HG03354 (cell line): ENCODE measurements at regions not wholly inside any gene's neighbourhood (a gene's known extent, or its start where the extent isn't known, plus 50 kb on each side); places are given as distances from the start of the nearest gene placed in this dataset.

Source experiments
- ATAC-seq: cut with Tn5 transposase; IDR thresholded peaks from one replicate; pipeline ENCODE4 v1.9.1; 2021; ENCODE audit warnings: mild to moderate bottlenecking; ENCODE audit not compliant: unreplicated experiment, poor library complexity, severe bottlenecking

DNA sequence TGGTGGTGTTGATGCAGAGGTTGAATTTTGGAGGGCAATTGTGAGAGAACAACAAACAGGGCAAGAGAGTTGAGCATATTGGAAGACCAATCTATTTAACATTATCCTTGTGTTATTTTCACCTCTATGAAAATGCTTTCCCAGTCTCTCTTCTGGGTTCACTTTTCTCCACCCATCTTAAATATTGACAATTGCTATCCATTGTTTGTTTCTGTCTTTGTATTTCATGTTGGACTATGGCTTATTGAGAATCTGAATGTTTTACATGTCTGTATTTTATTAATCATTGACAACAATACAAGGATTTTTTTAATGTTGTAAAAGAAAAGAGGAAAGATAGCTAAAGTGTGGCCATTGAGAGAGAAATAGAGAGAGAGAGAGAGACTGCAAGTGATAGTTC, 1121.5 kb downstream of the BRINP3 start:
- no peak for ATAC-seq

DNA sequence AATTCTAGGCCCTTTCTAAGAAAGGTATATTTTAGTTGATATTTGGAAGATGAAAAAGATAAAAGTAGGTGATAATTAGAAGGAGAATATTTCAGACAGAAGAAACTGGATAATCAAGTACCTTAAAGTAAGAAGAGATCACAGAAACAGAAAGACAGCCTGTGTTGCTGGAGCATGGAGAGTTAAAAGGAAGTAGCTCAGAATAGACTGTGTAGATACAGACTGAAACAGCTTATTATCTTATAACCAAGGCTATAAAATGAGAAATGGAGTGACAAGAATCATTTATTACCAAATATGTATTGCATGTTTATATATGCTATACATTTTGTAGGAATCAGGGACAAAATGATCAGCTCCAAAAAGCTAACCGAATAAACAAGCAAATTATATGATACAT, 1120.3 kb downstream of the BRINP3 start:
- ATAC-seq = no peak

DNA sequence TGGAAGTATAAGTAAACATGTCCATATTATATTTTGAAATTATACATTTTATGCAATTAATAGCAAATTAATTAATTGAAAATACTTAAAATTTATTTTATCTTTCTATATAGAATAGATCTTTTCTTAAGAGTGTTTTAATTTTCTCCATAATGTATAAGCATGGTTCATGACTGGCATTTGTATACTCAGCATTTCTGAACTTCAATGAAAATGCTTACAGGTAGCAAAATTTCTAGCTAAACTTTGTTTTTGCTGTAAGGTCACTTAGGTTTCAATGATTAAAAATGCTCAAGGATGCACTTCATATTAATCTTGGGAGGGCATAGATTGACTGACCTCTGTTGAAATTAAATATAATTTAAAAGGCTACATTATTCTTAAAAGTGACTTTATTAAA, 1108.1 kb downstream of the BRINP3 start:
- ATAC-seq = no peak

DNA sequence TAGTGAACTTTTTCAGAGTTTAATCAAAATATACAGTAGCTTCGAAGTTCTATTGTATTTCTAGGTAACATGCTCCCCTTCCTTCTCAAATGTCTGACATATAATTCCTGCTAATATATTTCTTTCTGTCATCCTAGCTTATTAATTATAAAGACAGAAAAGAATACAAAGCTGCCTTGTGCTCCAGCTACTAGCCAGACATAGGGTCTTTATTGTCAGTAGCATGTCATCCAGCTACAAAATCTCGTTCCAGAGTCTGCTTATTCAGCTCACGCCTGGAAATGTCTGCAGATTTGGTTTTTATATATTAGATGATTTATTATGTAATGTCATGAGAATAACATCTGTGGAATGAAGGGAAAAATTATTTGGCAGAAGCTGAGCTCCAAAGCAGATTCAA, 1102.8 kb downstream of the BRINP3 start:
- no peak for ATAC-seq

DNA sequence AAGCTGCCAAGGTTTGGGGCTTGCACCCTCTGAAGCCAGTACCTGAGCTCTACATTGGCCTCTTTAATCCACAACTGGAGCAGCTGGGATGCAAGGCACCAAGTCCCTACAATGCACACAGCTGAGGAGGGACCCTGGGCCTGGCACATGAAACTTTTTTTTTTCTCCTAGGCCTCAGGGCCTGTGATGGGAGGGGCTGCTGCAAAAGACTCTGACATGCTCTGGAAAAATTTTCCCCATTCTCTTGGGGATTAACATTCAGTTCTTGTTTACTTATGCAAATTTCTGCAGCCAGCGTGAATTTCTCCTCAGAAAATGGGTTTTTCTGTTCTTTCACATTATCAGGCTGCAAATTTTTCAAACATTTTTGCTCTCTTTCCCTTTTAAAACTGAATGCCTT, 1072.2 kb downstream of the BRINP3 start:
- ATAC-seq = no peak

DNA sequence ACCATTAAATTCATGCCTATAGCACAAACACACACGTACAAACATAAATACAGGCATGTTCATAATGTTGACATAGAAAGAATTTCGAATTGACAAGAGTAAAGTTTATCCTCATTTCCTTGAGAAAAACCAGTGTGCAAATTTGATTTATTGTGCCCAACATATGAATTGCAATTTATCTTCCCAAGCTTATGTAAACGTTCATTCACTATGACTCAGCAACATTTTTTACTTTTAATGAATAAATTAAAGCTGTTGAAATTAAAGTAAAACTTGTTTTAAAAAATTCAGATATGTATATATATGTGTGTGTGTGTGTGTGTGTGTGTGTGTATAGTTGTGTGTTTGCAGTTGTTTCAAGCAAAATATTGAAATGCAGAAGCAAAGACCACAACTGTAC, 1067.9 kb downstream of the BRINP3 start:
- ATAC-seq = no peak

DNA sequence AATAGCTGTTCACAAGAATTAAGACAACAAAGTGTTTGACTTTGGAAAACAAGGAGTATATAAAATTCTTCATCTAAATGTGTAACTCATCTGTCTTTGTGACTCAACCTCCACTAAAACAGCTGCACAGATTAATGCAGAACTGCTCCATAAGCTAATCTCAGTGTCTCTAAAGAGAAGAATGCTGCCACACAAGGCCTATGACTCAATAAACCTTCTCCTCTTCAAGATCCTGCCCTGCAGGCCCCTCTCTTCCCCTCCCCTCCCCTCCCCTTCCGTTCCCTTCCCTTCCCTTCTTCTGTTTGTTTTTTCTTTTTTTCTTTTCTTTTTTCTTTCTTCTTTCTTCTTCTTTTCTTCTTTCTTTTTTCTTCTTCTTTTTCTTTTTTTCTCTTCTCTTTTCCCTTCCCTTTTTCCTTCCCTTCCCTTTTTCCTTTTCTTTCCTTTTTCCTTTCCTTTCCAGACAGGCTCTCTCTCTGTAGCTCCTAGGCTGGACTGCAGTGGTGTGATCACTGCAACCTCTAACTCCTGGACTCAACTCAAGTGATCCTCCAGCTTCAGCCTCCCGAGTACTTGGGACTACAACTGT, 1052.8 kb downstream of the BRINP3 start:
- ATAC-seq = no peak

DNA sequence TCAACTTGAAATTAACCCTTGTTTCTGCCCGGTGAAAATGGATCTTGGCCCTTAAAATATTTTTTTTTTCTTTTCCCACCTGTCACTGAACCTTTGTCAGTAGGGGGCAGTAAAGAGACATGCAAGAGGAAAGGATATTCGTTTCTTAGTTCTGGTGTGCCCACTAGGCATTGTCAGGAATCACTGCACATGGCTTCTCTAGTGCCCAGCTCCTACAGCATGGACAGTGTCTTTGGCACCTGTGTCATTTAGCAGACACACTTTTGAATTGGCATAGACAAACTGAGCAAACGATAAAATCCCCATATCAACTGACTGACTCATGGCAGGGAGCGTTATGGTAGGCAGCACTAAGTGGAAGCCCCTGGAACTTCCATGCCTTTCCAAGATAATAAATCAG, 1048.1 kb downstream of the BRINP3 start:
- ATAC-seq = no peak

DNA sequence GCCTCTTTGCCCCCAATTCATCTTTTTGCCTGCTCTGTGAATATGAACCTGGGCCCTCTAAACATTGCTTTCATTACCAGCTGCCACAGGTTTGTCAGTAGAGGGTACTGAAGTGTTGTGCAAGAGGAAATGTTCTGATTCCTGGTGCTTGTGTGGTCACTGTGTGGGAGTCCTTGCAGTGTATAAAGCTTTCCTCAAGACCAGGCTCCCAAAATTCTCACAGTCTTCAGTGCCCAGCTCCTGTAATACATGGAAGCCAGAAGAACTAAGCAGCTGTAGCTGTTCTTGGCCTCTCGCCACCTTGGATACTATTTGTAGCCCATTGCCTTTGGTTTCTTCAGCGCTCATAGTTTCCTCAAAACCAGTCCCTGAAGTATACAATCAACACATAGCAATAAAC, 1046.2 kb downstream of the BRINP3 start:
- no peak for ATAC-seq

DNA sequence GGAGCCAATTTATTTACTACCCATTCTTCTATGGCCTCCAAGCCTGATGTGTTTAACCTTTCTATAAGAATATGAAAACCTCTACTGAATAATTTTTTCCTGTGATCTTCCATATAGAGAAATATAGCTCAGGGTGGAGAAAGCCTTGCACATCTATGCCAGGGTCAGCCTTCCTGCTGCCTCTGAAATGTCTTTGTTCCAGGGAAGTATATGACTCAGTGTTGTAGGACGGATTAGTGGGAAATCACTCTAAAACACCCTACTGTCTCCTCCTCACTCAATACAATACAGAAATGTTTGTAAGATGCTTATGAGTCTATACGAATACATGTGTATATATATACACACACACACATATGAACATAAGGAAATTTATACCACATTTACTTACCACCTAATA, 1044.9 kb downstream of the BRINP3 start:
- ATAC-seq = no peak

DNA sequence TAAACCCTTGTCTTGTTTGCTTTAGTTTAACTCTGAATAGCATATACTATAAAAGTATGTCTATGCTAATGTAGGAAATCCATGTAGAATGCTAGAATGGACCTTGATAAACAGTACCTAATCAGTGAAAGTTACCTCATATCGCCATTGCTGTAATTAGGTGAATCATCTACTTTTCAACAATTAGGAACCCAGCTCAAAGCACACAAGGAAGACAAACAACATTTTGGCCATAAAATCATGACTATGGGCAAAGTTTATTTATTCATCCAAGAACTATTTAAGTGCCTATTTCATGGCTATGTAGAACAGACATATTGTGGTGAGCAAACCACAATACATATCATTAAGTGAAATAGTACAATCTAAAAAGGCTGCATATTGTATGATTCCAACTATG, 1043.2 kb downstream of the BRINP3 start:
- no peak for ATAC-seq

DNA sequence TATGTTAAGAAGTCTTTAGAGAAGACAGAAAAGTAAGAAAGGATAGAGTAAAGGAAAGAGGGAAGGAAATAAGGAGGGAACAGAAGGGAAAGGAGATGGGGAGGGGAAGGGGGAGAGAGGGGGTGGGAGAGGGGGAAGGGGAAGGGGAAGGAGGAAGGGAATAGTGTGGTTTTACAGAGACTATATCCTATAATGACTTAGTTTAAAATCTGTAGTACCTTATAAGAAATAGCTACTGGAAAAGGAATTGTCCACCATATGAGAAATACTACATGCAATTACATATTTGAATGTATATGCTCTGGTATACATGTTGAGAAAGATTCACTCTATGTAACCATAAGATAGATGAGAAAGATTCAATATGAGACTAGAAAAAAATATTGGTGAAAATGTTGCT, 1042.3 kb downstream of the BRINP3 start:
- ATAC-seq = no peak

DNA sequence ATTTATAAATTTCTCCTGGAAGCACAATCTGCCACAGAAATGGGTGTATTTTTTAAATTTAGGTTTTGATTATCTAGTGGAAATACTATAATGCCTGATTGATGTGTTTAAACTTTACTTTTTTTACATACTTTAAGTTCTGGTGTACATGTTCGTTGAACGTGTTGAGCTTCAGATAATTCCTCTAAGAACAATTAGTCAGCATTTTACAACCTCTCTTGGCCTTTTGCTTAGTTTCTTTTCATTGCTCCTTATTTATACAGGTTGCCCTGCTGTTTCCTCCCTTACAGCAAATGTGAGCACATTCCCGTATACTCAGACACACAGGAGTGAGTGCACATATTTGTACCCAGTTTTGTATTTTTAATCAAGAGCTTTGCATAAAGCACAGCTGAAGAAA, 1038.9 kb downstream of the BRINP3 start:
- no peak for ATAC-seq

DNA sequence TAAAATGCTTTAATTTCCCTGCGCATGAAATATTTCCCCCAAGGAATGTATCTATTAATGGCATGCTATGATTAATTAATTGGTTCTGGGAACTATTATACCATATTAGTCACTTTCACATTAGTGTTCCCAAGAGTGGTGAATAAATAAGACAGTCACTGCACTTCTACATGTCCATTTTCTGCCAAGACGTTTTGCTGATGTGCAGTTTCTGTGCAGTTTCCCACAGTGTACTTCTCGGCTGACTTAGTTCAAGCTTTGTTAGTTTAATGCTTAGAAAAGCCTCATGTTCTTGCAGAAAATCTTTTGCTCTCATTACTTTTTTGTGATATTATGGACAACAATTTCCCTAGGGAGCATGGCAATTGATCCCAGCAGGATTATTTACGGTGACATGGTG, 1014.5 kb downstream of the BRINP3 start:
- no peak for ATAC-seq

DNA sequence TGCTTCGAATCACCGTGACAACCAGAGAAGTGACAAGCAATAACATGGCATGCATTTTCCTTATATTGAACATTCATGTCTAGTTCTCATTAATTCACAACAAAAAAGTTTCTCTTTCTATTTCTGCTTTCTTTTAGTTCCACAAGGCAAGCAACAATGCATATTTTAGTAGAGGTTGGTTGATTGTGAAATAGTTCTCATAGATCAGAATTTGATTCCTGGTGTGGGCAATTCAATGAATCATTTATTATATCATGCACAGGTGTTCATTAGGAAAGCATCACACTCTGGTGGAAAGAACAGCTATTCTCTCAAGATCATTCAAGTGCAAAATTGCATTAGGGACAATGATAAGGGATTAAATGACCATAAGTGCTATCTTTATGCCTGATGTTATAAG, 980.9 kb downstream of the BRINP3 start:
- no peak for ATAC-seq

DNA sequence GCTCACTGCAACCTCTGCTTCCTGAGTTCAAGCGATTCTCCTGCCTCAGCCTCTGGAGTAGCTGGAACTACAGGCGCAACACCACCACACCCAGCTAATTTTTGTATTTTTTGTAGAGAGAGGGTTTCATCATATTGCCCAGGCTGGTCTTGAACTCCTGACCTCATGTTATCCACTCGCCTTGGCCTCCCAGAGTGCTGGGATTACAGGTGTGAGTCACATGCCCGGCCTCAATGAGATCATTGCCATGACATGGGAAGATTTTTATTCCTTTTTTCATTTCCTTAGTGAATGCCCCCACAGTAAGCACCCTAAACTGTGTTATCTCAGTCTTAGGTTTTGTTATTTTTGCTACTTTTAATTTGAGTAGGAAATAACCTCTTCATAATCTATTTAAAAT, 977.9 kb downstream of the BRINP3 start:
- no peak for ATAC-seq

DNA sequence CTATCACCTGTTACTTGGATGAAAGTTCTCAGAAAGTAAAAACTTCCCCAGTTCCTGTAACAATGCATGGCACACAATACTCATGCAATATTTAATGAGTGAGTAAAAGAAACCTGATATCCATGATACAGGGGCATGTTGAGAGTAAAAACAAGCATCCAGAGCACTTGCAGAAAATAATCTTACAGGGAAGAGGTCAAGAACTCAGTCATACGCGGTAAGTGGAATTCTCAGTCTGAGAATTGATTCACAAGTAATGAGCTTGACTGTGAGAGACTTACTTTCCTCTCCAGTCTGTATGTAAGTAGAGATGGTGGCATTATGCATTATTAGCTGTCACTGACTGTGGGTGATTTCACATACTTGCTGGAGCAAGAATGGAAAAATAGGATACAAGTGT, 976.9 kb downstream of the BRINP3 start:
- ATAC-seq = no peak

DNA sequence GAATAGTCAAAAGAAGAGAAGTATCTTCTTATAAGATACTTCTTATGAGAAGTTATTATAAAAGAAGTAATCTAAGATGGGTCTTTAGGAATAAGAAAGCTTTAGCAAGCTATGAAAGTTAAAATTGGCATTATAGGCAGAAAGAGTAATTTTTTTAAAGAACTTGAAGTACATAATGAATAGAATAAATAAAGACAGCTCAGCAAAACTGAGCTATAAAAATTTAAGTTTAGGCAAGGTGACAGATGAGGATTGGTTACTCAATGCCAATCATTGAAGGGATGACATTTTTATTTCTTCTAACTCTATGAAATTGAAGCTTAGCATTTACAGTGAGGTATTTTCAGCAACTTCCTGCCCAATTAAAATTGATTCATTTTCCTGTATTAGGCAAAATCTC, 966.8 kb downstream of the BRINP3 start:
- ATAC-seq = no peak

DNA sequence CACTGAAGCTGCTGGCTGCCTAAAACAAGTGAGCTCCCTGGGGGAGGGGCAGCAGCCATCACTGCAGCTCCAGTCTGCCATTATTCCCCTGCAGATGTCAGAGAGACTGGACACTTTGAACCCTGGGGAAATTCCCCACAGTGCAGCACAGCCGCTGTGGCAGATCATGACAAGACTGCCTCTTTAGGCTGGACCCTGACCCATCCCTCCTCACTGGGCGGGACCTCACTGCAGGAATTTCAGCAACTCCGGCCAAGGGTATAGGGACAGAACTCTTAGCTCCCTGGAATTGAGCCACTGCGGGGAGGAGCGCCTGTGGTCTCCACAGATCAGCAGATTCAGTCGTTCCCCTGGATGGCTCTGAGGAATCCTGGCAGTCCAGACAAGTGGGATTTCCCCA, 964.6 kb downstream of the BRINP3 start:
- ATAC-seq = no peak

DNA sequence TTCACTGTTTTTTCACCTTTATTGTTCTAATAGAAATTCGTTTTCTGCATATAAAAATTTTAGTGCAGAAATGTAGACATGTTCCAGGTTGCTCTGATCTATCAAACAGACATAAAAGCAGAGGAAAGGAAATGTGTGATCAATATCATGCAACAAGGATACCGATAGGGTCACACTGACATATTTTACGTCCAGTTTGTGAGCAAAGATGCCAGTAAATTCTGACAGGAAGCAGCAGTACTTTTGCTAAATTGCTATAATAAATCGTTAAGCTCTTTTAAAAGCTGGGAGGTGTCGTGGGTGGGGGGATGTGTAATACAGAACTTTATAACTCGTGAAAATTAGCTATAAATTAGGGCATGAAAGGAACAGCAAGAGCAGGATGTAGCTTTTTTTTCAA, 955.2 kb downstream of the BRINP3 start:
- no peak for ATAC-seq

DNA sequence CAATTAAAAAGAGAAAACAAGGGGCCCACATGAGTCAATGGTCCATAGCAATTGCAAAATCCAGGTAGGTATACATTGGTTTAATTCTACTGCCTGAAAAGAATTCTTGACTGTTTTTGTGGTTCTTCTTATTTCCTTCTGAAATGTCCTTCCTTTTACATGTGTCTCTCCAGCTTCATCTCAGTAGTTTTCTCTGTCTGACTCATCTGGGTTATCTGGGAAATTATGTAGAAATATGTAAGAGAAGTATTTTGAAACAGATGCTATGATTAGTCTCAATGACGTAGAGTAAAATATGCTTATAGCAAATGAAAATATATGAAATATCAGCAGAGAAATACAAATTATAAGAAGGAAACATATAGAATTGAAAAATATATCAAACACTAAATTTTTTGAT, 953.2 kb downstream of the BRINP3 start:
- no peak for ATAC-seq

DNA sequence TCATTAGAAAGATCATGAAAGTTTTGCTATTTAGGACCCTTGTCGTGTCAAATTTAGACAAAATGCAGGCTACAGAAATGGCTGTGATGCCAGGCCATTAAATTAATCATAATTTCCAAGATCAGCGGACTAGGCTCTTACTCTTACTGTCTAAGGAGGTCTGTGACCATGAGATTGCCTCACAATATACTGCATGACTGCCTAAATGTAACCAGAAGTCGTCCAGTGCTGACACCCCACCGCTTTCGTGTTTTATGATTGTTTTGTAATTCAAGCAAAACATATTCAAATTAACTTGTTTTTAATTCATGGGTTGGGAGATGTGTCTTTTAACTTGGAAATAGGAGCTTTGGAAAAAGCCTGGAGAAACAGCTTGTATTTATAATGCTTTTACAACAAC, 947.5 kb downstream of the BRINP3 start:
- ATAC-seq = no peak

DNA sequence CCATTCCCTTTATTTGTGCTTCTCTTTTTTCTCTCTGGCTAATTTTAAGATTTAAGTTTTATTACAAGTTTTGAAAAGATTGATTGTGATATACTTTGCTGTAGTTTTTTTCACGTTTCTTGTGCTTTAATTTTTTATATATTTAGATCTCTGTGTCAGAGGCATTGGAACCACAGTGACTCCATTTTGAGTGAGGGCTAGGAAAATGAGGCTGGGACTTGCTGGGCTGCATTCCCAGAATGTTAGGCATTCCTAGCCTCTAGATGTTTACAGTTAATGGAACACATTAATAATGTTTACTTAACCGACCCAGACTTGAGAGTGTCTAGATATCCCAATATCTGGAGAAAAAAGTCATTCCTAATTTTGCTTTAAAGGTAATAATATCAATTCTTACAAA, 939.4 kb downstream of the BRINP3 start:
- ATAC-seq = no peak
